ENCODE measurements at regions not wholly inside any gene's neighbourhood (a gene's known extent, or its start where the extent isn't known, plus 50 kb on each side); places are given as distances from the start of the nearest gene placed in this dataset.
A peak's percentile ranks its signal among the peaks of the same experiment; 100 is the strongest.

GRCh38 chr1:244161236-244161510 lies 110.1 kb downstream of the ZBTB18 start (continued):
- no peak for TF ChIP-seq ARID4B (CRISPR knock-in tag; IDR thresholded peaks at IDR 0.05; ENCODE audit: borderline replicate concordance)

GRCh38 chr1:244162786-244163530 lies 111.9 kb downstream of the ZBTB18 start:
- Mint-ChIP-seq H3K4me3 (no peak overlapping the region), H3K9me3 (peaks cover 4% of the 10 kb centered on the region), H3K27me3 (ENCODE audit: low read depth) (no peaks in the 10 kb centered on the region), H3K27ac (no peak overlapping the region), H3K4me1 (peaks cover 14% of the 10 kb centered on the region), H3K36me3 (peaks cover 3% of the 10 kb centered on the region; the same call in 1 of the 2 replicates)
- no peak for DNase-seq (ENCODE audit: low spot score)
- TF ChIP-seq JUN (CRISPR knock-in tag; IDR thresholded peaks at IDR 0.05): no peak
- ChIA-PET POLR2A (interaction anchor here (1.1 kb wide), 1 partner anchor 97 kb away, joined by 4 read pairs; no protein-coding TSS in a partner anchor), CTCF (no interaction called here)
- no peak for ATAC-seq

- Mint-ChIP-seq H3K27ac (no peak overlapping the region), H3K4me1 (peaks cover 14% of the 10 kb centered on the region), H3K9me3 (peaks cover 4% of the 10 kb centered on the region), H3K4me3 (no peak overlapping the region), H3K36me3 (peaks cover 3% of the 10 kb centered on the region; the same call in 1 of the 2 replicates), H3K27me3 (ENCODE audit: low read depth) (no peaks in the 10 kb centered on the region)
- TF ChIP-seq SP1 (CRISPR knock-in tag; conservative IDR thresholded peaks at IDR 0.05) (no peak), TCF7 (CRISPR knock-in tag; IDR thresholded peaks at IDR 0.05; ENCODE audit: low read depth) (no peak), MXD4 (CRISPR knock-in tag; IDR thresholded peaks at IDR 0.05; ENCODE audit: borderline replicate concordance) (no peak), FOXJ3 (CRISPR knock-in tag; IDR thresholded peaks at IDR 0.05; ENCODE audit: borderline replicate concordance) (no peak), ATF1 (CRISPR knock-in tag; IDR thresholded peaks at IDR 0.05) (no peak), JUN (CRISPR knock-in tag; IDR thresholded peaks at IDR 0.05) (no peak), USF2 (CRISPR knock-in tag; IDR thresholded peaks at IDR 0.05) (no peak), GRHL2 (CRISPR knock-in tag; IDR thresholded peaks at IDR 0.05; ENCODE audit: insufficient replicate concordance, severe bottlenecking) (no peak), OVOL2 (CRISPR knock-in tag; IDR thresholded peaks at IDR 0.05; ENCODE audit: borderline replicate concordance) (no peak), ZNF317 (CRISPR knock-in tag; IDR thresholded peaks at IDR 0.05; ENCODE audit: borderline replicate concordance, low read depth) (no peak), NFYB (CRISPR knock-in tag; conservative IDR thresholded peaks at IDR 0.05; ENCODE audit: low read depth) (no peak), ZNF512 (CRISPR knock-in tag; IDR thresholded peaks at IDR 0.05; ENCODE audit: borderline replicate concordance) (no peak), E2F5 (CRISPR knock-in tag; IDR thresholded peaks at IDR 0.05) (no peak), ZNF263 (CRISPR knock-in tag; IDR thresholded peaks at IDR 0.05; ENCODE audit: low read depth) (no peak), ZNF396 (CRISPR knock-in tag; IDR thresholded peaks at IDR 0.05; ENCODE audit: borderline replicate concordance) (no peak)
- ChIA-PET POLR2A (no interaction called here), CTCF (interaction anchor here (0.6 kb wide), 1 partner anchor 210 kb away, joined by 4 read pairs; no protein-coding TSS in a partner anchor)
- peak; percentile 93 for ATAC-seq
- no peak for DNase-seq (ENCODE audit: low spot score)
Observed at GRCh38 chr1:244163861-244164510, 112.9 kb downstream of the ZBTB18 start.
